Testis (tissue), 2 donors: ENCODE measurements at regions not wholly inside any gene's neighbourhood (a gene's known extent, or its start where the extent isn't known, plus 50 kb on each side); places are given as distances from the start of the nearest gene placed in this dataset.

Experiments
- CTCF ChIP-seq, 3 experiments: fragments of 450-650 bp in 2 of 3; fragments of 200-600 bp in 1 of 3; sonication (generic) in 1 of 3; IDR thresholded peaks; one replicate each; pipeline ENCODE4 v1.5.1; 2016 to 2019; ENCODE audit warnings: antibody characterized with exemption in 3 of 3, mild to moderate bottlenecking in 2 of 3, moderate library complexity in 1 of 3
- POLR2A ChIP-seq: fragments of 450-650 bp; IDR thresholded peaks from one replicate; pipeline ENCODE4 v1.6.1; 2017; ENCODE audit warnings: antibody characterized with exemption, mild to moderate bottlenecking, moderate library complexity

GRCh38 chr17:79433379-79433778, 177.5 kb downstream of the RBFOX3 start:
- TF ChIP-seq CTCF (IDR thresholded peaks at IDR 0.05) = no peak
- TF ChIP-seq POLR2A = no peak
